ENCODE measurements at regions not wholly inside any gene's neighbourhood (a gene's known extent, or its start where the extent isn't known, plus 50 kb on each side); places are given as distances from the start of the nearest gene placed in this dataset.

DNA sequence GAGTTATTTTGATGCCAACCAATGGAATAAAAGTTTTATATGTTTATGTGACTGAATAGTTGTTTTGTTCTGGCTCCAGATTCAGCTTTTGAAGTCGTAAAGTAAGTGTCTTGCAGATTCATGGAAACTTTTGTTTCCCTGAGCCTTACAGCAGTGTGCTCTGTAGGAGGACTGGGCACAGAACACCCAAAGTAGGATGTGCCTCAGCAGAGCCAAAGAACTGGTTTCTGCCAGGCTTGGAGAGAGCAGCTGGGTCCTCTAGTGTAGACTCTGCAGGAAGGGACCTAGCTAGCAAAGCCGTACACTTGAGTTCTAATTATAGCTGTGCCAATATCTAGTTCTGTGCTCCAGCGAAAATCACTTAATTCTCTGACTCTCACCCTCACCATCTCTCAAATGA is 261.2 kb upstream of the DNAJC19 start:
- POLR2A ChIA-PET = no interaction called here
- DNase-seq (ENCODE audit: low read depth) = no peak
- CTCF ChIA-PET = no interaction called here
- TF ChIP-seq, protein P1, sequence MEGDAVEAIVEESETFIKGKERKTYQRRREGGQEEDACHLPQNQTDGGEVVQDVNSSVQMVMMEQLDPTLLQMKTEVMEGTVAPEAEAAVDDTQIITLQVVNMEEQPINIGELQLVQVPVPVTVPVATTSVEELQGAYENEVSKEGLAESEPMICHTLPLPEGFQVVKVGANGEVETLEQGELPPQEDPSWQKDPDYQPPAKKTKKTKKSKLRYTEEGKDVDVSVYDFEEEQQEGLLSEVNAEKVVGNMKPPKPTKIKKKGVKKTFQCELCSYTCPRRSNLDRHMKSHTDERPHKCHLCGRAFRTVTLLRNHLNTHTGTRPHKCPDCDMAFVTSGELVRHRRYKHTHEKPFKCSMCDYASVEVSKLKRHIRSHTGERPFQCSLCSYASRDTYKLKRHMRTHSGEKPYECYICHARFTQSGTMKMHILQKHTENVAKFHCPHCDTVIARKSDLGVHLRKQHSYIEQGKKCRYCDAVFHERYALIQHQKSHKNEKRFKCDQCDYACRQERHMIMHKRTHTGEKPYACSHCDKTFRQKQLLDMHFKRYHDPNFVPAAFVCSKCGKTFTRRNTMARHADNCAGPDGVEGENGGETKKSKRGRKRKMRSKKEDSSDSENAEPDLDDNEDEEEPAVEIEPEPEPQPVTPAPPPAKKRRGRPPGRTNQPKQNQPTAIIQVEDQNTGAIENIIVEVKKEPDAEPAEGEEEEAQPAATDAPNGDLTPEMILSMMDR (IDR thresholded peaks at IDR 0.05; ENCODE audit: insufficient read depth, low read depth, low read length) = no peak
- H3K4me3 ChIP-seq (ENCODE audit: low read depth, low read length) = no peak overlapping the region
- H3K27me3 ChIP-seq (ENCODE audit: control insufficient read depth, insufficient read depth, low read length) = no peaks in the 10 kb centered on the region
- no peaks in the 10 kb centered on the region for H3K36me3 ChIP-seq (ENCODE audit: control insufficient read depth, insufficient read depth, low read length)

DNA sequence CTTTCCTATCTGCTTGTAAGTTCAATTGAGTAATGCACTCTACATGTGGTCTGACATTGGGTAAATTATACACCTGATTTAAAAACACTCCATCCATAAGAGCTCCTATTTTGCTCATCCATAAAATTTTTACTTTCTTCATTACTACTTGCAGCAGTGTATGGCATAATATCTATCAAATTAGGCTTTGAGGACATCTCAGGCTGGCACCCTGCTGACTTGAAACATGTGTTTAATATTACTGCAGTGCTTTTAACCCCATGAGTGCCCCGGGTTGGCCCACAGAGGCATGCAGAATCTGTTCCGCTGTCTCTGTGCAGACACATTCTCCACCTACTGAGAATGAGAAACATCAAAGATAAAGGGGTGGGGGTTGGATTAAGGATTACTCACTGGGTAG is 249.9 kb upstream of the DNAJC19 start:
- no peak overlapping the region for H3K4me3 ChIP-seq (ENCODE audit: low read depth, low read length)
- DNase-seq (ENCODE audit: low read depth) = no peak
- no peaks in the 10 kb centered on the region for H3K27me3 ChIP-seq (ENCODE audit: control insufficient read depth, insufficient read depth, low read length)
- TF ChIP-seq, protein P1 (IDR thresholded peaks at IDR 0.05; ENCODE audit: insufficient read depth, low read depth, low read length) = no peak
- POLR2A ChIA-PET = no interaction called here
- CTCF ChIA-PET = no interaction called here
- no peaks in the 10 kb centered on the region for H3K36me3 ChIP-seq (ENCODE audit: control insufficient read depth, insufficient read depth, low read length)

DNA sequence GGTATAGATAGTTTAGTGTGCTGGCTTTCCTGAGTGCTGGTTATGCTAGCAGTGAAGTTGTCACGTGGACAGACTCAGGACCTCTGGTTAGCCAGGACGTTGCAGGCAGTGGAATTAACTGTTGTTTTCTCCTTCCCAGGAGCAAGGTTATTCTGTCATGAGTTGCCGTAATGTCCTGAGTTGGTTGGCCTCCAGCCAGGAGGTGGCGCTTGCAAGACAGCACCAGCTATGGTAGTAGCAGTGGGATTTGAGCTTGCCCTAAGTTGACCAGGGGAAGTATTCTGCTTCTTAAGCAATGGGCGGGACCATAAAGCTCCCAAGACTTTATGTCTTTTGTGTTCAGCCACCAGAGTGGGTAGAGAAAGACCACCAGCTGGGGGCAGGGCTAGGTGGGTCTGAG is 240.7 kb upstream of the DNAJC19 start:
- Histone ChIP-seq H3K36me3 (ENCODE audit: control insufficient read depth, insufficient read depth, low read length) (no peaks in the 10 kb centered on the region), H3K27me3 (ENCODE audit: control insufficient read depth, insufficient read depth, low read length) (no peaks in the 10 kb centered on the region), H3K4me3 (ENCODE audit: low read depth, low read length) (no peak overlapping the region)
- ChIA-PET CTCF (no interaction called here), POLR2A (no interaction called here)
- no peak for DNase-seq (ENCODE audit: low read depth)
- TF ChIP-seq, protein P1 (IDR thresholded peaks at IDR 0.05; ENCODE audit: insufficient read depth, low read depth, low read length) = no peak

DNA sequence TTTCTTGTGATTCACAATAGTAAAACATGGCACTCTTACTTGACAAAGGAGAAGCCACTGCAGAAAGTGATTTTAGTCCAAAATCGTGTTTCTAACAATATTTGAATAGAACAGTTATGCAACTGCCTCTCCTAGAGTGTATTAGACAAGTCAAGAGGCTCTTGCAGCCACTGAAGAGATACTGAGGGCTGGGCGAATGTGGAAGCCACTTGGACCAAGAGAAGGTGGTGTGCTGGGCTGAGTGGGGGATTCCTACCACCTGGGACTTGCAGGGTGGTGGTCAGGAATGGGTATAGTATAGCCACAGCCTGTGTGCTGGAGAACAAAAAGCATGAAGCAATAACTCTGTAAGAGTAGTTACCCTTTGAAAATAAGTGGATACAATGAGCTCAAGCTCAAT is 223.8 kb upstream of the DNAJC19 start:
- DNase-seq (ENCODE audit: low read depth) = no peak
- Histone ChIP-seq H3K36me3 (ENCODE audit: control insufficient read depth, insufficient read depth, low read length) (no peaks in the 10 kb centered on the region), H3K27me3 (ENCODE audit: control insufficient read depth, insufficient read depth, low read length) (no peaks in the 10 kb centered on the region), H3K4me3 (ENCODE audit: low read depth, low read length) (no peak overlapping the region)
- ChIA-PET CTCF (no interaction called here), POLR2A (no interaction called here)
- TF ChIP-seq, protein P1 (IDR thresholded peaks at IDR 0.05; ENCODE audit: insufficient read depth, low read depth, low read length) = no peak

DNA sequence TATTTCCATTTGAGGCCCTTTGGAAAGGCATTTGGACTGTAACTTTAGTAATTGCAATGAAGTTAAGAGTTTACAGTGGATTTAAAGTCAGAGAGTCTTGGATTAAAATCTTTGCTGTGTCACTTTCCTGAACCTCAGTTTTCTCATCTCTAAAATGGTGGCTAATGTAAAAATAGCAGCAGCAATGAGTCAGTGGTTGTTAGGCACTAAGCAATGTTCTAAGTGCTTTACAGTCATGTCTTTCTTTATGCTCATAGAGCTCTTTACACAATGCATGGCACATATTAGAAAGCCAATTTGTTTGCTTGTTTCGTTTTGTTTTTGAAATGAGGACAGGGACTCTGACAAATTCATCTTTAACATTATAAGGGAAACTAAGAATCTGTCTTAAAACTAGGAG is 222.7 kb upstream of the DNAJC19 start:
- Histone ChIP-seq H3K27me3 (ENCODE audit: control insufficient read depth, insufficient read depth, low read length) (no peaks in the 10 kb centered on the region), H3K4me3 (ENCODE audit: low read depth, low read length) (no peak overlapping the region), H3K36me3 (ENCODE audit: control insufficient read depth, insufficient read depth, low read length) (no peaks in the 10 kb centered on the region)
- ChIA-PET POLR2A (no interaction called here), CTCF (no interaction called here)
- DNase-seq (ENCODE audit: low read depth) = no peak
- TF ChIP-seq, protein P1 (IDR thresholded peaks at IDR 0.05; ENCODE audit: insufficient read depth, low read depth, low read length) = no peak
